ENCODE measurements at regions not wholly inside any gene's neighbourhood (a gene's known extent, or its start where the extent isn't known, plus 50 kb on each side); places are given as distances from the start of the nearest gene placed in this dataset.

DNA sequence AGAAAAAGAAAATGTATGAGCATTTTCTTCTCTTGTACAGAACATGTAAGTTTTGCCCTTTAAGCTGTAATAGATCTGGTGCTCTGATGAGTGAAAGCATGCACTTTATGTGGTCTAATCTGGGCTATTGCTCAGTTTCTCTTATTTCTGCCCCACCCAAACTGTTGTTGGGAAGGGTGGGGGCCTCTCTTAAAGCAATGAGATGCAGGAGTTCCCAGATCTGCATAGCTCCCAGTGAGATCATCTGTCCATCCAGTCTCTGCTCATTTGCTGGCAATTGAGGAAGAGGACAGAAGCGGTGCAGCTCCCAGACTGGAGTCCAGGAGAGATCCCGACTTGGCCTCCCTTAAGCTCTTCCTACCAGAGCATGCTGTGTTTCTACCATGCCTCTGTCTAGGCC is 114.9 kb upstream of the SORCS3 start:
- RAD21 ChIA-PET (ENCODE audit: unreplicated experiment), result no interaction called here
- in situ Hi-C loops (cut with MboI), result no loop called here

DNA sequence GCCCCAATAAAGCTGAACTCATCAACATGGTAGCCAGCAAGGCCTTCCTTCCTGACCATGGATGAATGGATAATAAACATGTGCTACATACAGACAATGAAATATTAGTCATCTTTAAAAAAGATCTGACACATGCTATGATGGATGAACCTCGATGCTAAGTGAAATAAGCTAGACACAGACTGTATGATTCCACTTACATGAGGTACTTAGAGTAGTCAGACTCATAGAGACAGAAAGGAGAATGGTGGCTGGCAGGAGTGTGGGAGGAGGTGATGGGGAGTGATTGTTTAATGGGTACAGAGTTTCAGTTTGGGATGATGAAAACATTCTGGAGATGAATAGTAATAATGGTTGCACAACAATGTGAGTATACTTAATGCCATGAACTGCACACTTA is 114.1 kb upstream of the SORCS3 start:
- no peaks in the 10 kb centered on the region; a peak in 1 of 4 replicates for H3K27me3 ChIP-seq (replicated peaks in 1 of 2; ENCODE audit: control insufficient read depth in 2 of 2, insufficient read depth in 2 of 2, low read length in 1 of 2)
- H2AFZ ChIP-seq (ENCODE audit: control insufficient read depth, low read depth, low read length), result no peak overlapping the region
- WGBS (ENCODE audit: insufficient coverage, insufficient replicate concordance, low lambda C conversion rate, missing lambda C conversion rate), result 0% methylated on average over 1 of the region's 1 CpG
- H3K79me2 ChIP-seq (ENCODE audit: control insufficient read depth, insufficient read depth, low read length), result no peaks in the 10 kb centered on the region
- no peak for DNase-seq (ENCODE audit: low read depth, low spot score)
- no peak overlapping the region for H3K4me3 ChIP-seq
- no peaks in the 10 kb centered on the region for H3K9me3 ChIP-seq (replicated peaks; ENCODE audit: control insufficient read depth, insufficient read depth, low read length)
- POLR2A ChIA-PET, result no interaction called here
- H3K27ac ChIP-seq (ENCODE audit: control insufficient read depth, insufficient read depth), result no peak overlapping the region
- BruUV-seq (replicated peaks), result no TSS peak
- no peaks in the 10 kb centered on the region for H3K36me3 ChIP-seq (ENCODE audit: control insufficient read depth in 2 of 2, insufficient read depth in 2 of 2, low read length in 1 of 2)
- no peak for FAIRE-seq
- CTCF ChIA-PET, result no interaction called here
- no peak for ATAC-seq
- H3K4me1 ChIP-seq (ENCODE audit: control insufficient read depth, insufficient read depth, low read length), result no peaks in the 10 kb centered on the region
- in situ Hi-C loops (cut with MboI) (no loop called here), intact Hi-C loops (cut with micrococcal nuclease; ENCODE audit: unreplicated experiment) (no loop called here)
- RAD21 ChIA-PET (ENCODE audit: unreplicated experiment), result no interaction called here
- H3K9ac ChIP-seq (ENCODE audit: control insufficient read depth, insufficient read depth, low read length), result no peak overlapping the region
- TF ChIP-seq HDAC6 (IDR thresholded peaks at IDR 0.05; ENCODE audit: unreplicated experiment), result no peak
- SMC1A ChIA-PET (ENCODE audit: uncharacterized antibody, unreplicated experiment), result no interaction called here
- no peaks in the 10 kb centered on the region for H4K20me1 ChIP-seq (ENCODE audit: control insufficient read depth, insufficient read depth)
- no peak overlapping the region for H3K4me2 ChIP-seq (ENCODE audit: control insufficient read depth, insufficient read depth)

More for the DNA sequence above, 114.9 kb upstream of the SORCS3 start:
- ATAC-seq (no peak), FAIRE-seq (no peak), DNase-seq (ENCODE audit: low read depth, low spot score) (no peak)
- BruUV-seq (replicated peaks), result no TSS peak
- Histone ChIP-seq H3K4me3 (no peak overlapping the region), H3K27me3 (replicated peaks in 1 of 2; ENCODE audit: control insufficient read depth in 2 of 2, insufficient read depth in 2 of 2, low read length in 1 of 2) (no peaks in the 10 kb centered on the region; a peak in 1 of 4 replicates), H3K36me3 (ENCODE audit: control insufficient read depth in 2 of 2, insufficient read depth in 2 of 2, low read length in 1 of 2) (no peaks in the 10 kb centered on the region), H3K79me2 (ENCODE audit: control insufficient read depth, insufficient read depth, low read length) (no peaks in the 10 kb centered on the region), H3K27ac (ENCODE audit: control insufficient read depth, insufficient read depth) (no peak overlapping the region), H2AFZ (ENCODE audit: control insufficient read depth, low read depth, low read length) (no peak overlapping the region), H3K4me1 (ENCODE audit: control insufficient read depth, insufficient read depth, low read length) (no peaks in the 10 kb centered on the region), H3K9me3 (replicated peaks; ENCODE audit: control insufficient read depth, insufficient read depth, low read length) (no peaks in the 10 kb centered on the region), H3K9ac (ENCODE audit: control insufficient read depth, insufficient read depth, low read length) (no peak overlapping the region), H4K20me1 (ENCODE audit: control insufficient read depth, insufficient read depth) (no peaks in the 10 kb centered on the region), H3K4me2 (ENCODE audit: control insufficient read depth, insufficient read depth) (no peak overlapping the region)
- ChIA-PET CTCF (interaction anchor here (0.7 to 1.4 kb wide), 2 partner anchors 39 to 57 kb away, joined by 4 read pairs; no protein-coding TSS in a partner anchor), SMC1A (ENCODE audit: uncharacterized antibody, unreplicated experiment) (no interaction called here), POLR2A (no interaction called here)
- TF ChIP-seq RCOR1 (conservative IDR thresholded peaks at IDR 0.05; ENCODE audit: low read depth, low read length) (no peak), FOS (IDR thresholded peaks at IDR 0.05; ENCODE audit: borderline replicate concordance, extremely low read depth, insufficient read length) (no peak)
- TF ChIP-seq, protein P1, sequence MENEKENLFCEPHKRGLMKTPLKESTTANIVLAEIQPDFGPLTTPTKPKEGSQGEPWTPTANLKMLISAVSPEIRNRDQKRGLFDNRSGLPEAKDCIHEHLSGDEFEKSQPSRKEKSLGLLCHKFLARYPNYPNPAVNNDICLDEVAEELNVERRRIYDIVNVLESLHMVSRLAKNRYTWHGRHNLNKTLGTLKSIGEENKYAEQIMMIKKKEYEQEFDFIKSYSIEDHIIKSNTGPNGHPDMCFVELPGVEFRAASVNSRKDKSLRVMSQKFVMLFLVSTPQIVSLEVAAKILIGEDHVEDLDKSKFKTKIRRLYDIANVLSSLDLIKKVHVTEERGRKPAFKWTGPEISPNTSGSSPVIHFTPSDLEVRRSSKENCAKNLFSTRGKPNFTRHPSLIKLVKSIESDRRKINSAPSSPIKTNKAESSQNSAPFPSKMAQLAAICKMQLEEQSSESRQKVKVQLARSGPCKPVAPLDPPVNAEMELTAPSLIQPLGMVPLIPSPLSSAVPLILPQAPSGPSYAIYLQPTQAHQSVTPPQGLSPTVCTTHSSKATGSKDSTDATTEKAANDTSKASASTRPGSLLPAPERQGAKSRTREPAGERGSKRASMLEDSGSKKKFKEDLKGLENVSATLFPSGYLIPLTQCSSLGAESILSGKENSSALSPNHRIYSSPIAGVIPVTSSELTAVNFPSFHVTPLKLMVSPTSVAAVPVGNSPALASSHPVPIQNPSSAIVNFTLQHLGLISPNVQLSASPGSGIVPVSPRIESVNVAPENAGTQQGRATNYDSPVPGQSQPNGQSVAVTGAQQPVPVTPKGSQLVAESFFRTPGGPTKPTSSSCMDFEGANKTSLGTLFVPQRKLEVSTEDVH (IDR thresholded peaks at IDR 0.05; ENCODE audit: low read depth, partially characterized antibody), result no peak
- intact Hi-C loops (cut with micrococcal nuclease; ENCODE audit: unreplicated experiment), result no loop called here
- WGBS (ENCODE audit: insufficient coverage, insufficient replicate concordance, low lambda C conversion rate, missing lambda C conversion rate), result 40% methylated on average over 2 of the region's 2 CpGs

Measured in GM12878 (cell line).